SK-N-SH treated with all-trans-retinoic acid at 6 μM for 48 hours (cell line): ENCODE measurements at regions not wholly inside any gene's neighbourhood (a gene's known extent, or its start where the extent isn't known, plus 50 kb on each side); places are given as distances from the start of the nearest gene placed in this dataset.

ENCODE experiments used
- ATAC-seq: fragments of 200-7000 bp; cut with Tn5 transposase; 3 replicates; pipeline ENCODE4 v1.9.1; 2020; ENCODE audit warnings: mild to moderate bottlenecking, moderate library complexity
- ARNTL ChIP-seq: fragments of 450-650 bp; formaldehyde crosslinking; IDR thresholded peaks from 2 replicates; pipeline ENCODE4 v1.5.0; 2020; ENCODE audit warnings: low read depth, mild to moderate bottlenecking, moderate library complexity, borderline replicate concordance
- CSDC2 ChIP-seq: fragments of 250-450 bp; sonication (Bioruptor Pico); IDR thresholded peaks from 2 replicates; pipeline ENCODE4 v1.5.0; 2020; ENCODE audit warnings: mild to moderate bottlenecking, moderate library complexity
- ESRRG ChIP-seq: fragments of 250-450 bp; sonication (Bioruptor Pico); IDR thresholded peaks from 2 replicates; pipeline ENCODE4 v1.6.1; 2021; ENCODE audit warnings: mild to moderate bottlenecking
- GLIS3 ChIP-seq: fragments of 250-450 bp; sonication (Bioruptor Pico); IDR thresholded peaks from 2 replicates; pipeline ENCODE4 v1.5.0; 2020; ENCODE audit warnings: mild to moderate bottlenecking, moderate library complexity
- ISL1 ChIP-seq: fragments of 250-450 bp; sonication (Bioruptor Pico); IDR thresholded peaks from 2 replicates; pipeline ENCODE4 v2.1.2; 2022; ENCODE audit warnings: mild to moderate bottlenecking, moderate library complexity
- PATZ1 ChIP-seq: fragments of 250-450 bp; sonication (Bioruptor Pico); IDR thresholded peaks from 2 replicates; pipeline ENCODE4 v1.8.0; 2020; ENCODE audit warnings: mild to moderate bottlenecking, moderate library complexity, borderline replicate concordance
- PPARA ChIP-seq: fragments of 250-450 bp; sonication (Bioruptor Pico); IDR thresholded peaks from 2 replicates; pipeline ENCODE4 v1.5.0; 2020; ENCODE audit warnings: mild to moderate bottlenecking, borderline replicate concordance
- RARB ChIP-seq: fragments of 250-450 bp; sonication (Bioruptor Pico); IDR thresholded peaks from 2 replicates; pipeline ENCODE4 v1.8.0; 2021; ENCODE audit warnings: mild to moderate bottlenecking, moderate library complexity
- SNAI2 ChIP-seq: fragments of 250-450 bp; sonication (Bioruptor Pico); IDR thresholded peaks from 2 replicates; pipeline ENCODE4 v1.5.0; 2020; ENCODE audit warnings: mild to moderate bottlenecking, moderate library complexity
- TCF4 ChIP-seq: fragments of 250-450 bp; sonication (Bioruptor Pico); IDR thresholded peaks from 2 replicates; pipeline ENCODE4 v1.8.0; 2021; ENCODE audit warnings: mild to moderate bottlenecking, moderate library complexity, borderline replicate concordance
- TOX ChIP-seq: fragments of 250-450 bp; sonication (Bioruptor Pico); IDR thresholded peaks from 2 replicates; pipeline ENCODE4 v1.8.0; 2021; ENCODE audit warnings: mild to moderate bottlenecking, moderate library complexity, borderline replicate concordance
- ZC3H10 ChIP-seq: fragments of 250-450 bp; sonication (Bioruptor Pico); IDR thresholded peaks from 2 replicates; pipeline ENCODE4 v1.5.1; 2021; ENCODE audit warnings: mild to moderate bottlenecking, moderate library complexity
- ZFP3 ChIP-seq: fragments of 250-450 bp; sonication (Bioruptor Pico); IDR thresholded peaks from 2 replicates; pipeline ENCODE4 v1.5.0; 2020; ENCODE audit warnings: mild to moderate bottlenecking, moderate library complexity
- ZFP30 ChIP-seq: fragments of 450-650 bp; formaldehyde crosslinking; IDR thresholded peaks from 2 replicates; pipeline ENCODE4 v1.5.0; 2022; ENCODE audit warnings: mild to moderate bottlenecking, moderate library complexity
- ZNF565 ChIP-seq: fragments of 450-650 bp; formaldehyde crosslinking; conservative IDR thresholded peaks from 2 replicates; pipeline ENCODE4 v1.5.0; 2020; ENCODE audit warnings: low read depth, mild to moderate bottlenecking, moderate library complexity
- ZNF8 ChIP-seq: fragments of 450-650 bp; formaldehyde crosslinking; IDR thresholded peaks from 2 replicates; pipeline ENCODE4 v1.5.0; 2020; ENCODE audit warnings: mild to moderate bottlenecking, moderate library complexity
- TF ChIP-seq, protein P1 (sequence below): fragments of 250-450 bp; sonication (Bioruptor Pico); IDR thresholded peaks from 2 replicates; pipeline ENCODE4 v1.8.0; 2021; ENCODE audit warnings: low read depth, mild to moderate bottlenecking, moderate library complexity, borderline replicate concordance

- no peak for ATAC-seq
- no peak for TF ChIP-seq ZFP3
- TF ChIP-seq CSDC2, result no peak
- TF ChIP-seq, protein P1, sequence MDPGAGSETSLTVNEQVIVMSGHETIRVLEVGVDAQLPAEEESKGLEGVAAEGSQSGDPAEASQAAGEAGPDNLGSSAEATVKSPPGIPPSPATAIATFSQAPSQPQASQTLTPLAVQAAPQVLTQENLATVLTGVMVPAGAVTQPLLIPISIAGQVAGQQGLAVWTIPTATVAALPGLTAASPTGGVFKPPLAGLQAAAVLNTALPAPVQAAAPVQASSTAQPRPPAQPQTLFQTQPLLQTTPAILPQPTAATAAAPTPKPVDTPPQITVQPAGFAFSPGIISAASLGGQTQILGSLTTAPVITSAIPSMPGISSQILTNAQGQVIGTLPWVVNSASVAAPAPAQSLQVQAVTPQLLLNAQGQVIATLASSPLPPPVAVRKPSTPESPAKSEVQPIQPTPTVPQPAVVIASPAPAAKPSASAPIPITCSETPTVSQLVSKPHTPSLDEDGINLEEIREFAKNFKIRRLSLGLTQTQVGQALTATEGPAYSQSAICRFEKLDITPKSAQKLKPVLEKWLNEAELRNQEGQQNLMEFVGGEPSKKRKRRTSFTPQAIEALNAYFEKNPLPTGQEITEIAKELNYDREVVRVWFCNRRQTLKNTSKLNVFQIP (CRISPR knock-in tag), result no peak
- no peak for TF ChIP-seq ARNTL (CRISPR knock-in tag)
- no peak for TF ChIP-seq ZC3H10 (CRISPR knock-in tag)
- TF ChIP-seq ZNF565 (CRISPR knock-in tag), result no peak
- TF ChIP-seq PATZ1 (CRISPR knock-in tag), result no peak
Observed at GRCh38 chr21:19123053-19123452, 719.5 kb upstream of the TMPRSS15 start.

- ATAC-seq, result no peak
- TF ChIP-seq ZNF565 (CRISPR knock-in tag) (no peak), TOX (CRISPR knock-in tag) (no peak), ISL1 (CRISPR knock-in tag) (no peak), RARB (no peak), CSDC2 (no peak), GLIS3 (CRISPR knock-in tag) (no peak)
Observed at GRCh38 chr21:19123525-19123924, 719.9 kb upstream of the TMPRSS15 start.

- ATAC-seq, result no peak
- no peak for TF ChIP-seq ZC3H10 (CRISPR knock-in tag)
- TF ChIP-seq, protein P1 (CRISPR knock-in tag), result no peak
- TF ChIP-seq RARB, result no peak
- no peak for TF ChIP-seq ZNF8 (CRISPR knock-in tag)
- no peak for TF ChIP-seq SNAI2 (CRISPR knock-in tag)
- TF ChIP-seq PATZ1 (CRISPR knock-in tag), result no peak
Observed at GRCh38 chr21:19124691-19125090, 721.1 kb upstream of the TMPRSS15 start.

DNA sequence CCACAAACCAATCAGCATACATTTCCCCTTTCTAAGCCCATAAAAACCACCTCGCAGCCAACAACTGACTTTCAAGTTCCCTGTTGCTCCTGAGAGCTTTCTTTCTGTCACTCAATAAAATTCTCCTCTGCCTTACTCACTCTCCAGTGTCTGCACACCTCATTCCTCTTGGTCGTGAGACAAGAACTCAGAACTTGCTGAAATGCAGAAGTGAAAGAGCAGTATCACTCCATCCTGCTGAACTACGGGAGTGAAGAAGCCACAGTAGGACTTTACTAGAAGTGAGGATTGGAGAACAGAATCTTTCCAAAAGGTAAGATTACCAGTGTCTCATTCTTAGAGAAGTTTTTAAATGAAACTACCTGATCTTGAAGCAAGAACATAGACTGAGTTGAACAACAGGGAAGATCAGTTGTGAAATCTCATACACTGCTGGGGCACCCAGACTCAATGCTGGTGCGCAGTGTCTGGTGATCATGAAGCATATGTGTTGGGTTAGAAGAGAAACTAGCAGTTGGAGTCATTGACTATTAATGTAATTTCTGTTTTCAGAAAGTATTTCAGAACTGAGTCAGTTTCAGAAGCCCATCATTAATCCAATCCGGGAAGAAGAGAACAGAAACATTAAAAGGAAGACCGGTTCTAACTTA lies 726.9 kb upstream of the TMPRSS15 start:
- ATAC-seq, result no peak
- TF ChIP-seq ZFP3, result no peak
- TF ChIP-seq ESRRG (CRISPR knock-in tag), result no peak
- no peak for TF ChIP-seq CSDC2
- no peak for TF ChIP-seq PPARA
- no peak for TF ChIP-seq ZNF565 (CRISPR knock-in tag)
- no peak for TF ChIP-seq TOX (CRISPR knock-in tag)
- TF ChIP-seq ZFP30 (CRISPR knock-in tag), result no peak
- no peak for TF ChIP-seq GLIS3 (CRISPR knock-in tag)
- no peak for TF ChIP-seq PATZ1 (CRISPR knock-in tag)
- TF ChIP-seq TCF4 (CRISPR knock-in tag), result no peak
- no peak for TF ChIP-seq ARNTL (CRISPR knock-in tag)
